K562 (cell line): ENCODE measurements at regions not wholly inside any gene's neighbourhood (a gene's known extent, or its start where the extent isn't known, plus 50 kb on each side); places are given as distances from the start of the nearest gene placed in this dataset.

Source experiments
- ATAC-seq: fragments of 200-7000 bp; cut with Tn5 transposase; 3 replicates; pipeline ENCODE4 v1.9.1; 2020; ENCODE audit warnings: moderate library complexity
- BruUV-seq: library from RNA; stranded (reverse); fragments of 400-500 nt; replicated peaks from 2 replicates; lab custom pipeline; 2021; lab: Mats Ljungman, UMichigan
- CTCF ChIA-PET: fragments of 300-600 bp; formaldehyde crosslinking; extraction: SDS; loops from one replicate; lab custom pipeline; 2021; ENCODE audit warnings: low intra/inter-chr PET ratio; lab: Yijun Ruan, JAX
- POLR2A ChIA-PET: fragments of 300-600, 350-650 bp; sonication (Branson Sonifier 250); formaldehyde crosslinking; extraction: SDS; loops from one replicate; lab custom pipeline; 2021; ENCODE audit warnings: antibody characterized with exemption, inconsistent platforms; lab: Yijun Ruan, JAX
- DNase-seq, 4 experiments: peaks; one replicate each; pipeline versions ENCODE4 v3.0.0 to v3.0.0-alpha.2; 2011 to 2018; ENCODE audit warnings: low spot score in 3 of 4, mixed read lengths in 3 of 4; ENCODE audit errors: extremely low read depth in 1 of 4
- FAIRE-seq: peaks from 2 replicates; lab custom pipeline; 2011; peaks lifted over from hg19 to GRCh38; lab: Jason Lieb, UNC
- H2AFZ ChIP-seq: 2 replicates; pipeline ENCODE4 v1.6.0; 2011; ENCODE audit warnings: low read depth, low read length, control low read depth, inconsistent platforms
- H3K27ac ChIP-seq: fragments of 200-600 bp; 3 replicates; pipeline ENCODE4 v1.8.0; 2011; ENCODE audit warnings: low read depth, mild to moderate bottlenecking, control low read depth, inconsistent platforms, low read length, moderate library complexity, mixed read lengths; ENCODE audit errors: extremely low read depth
- H3K27me3 ChIP-seq, 2 experiments: fragments of 300-600 bp in 1 of 2; 2 replicates in 1 of 2; 3 replicates in 1 of 2; pipeline versions ENCODE4 v1.6.0 to v1.8.0; 2011; ENCODE audit warnings: inconsistent platforms in 2 of 2, low read length in 2 of 2, mild to moderate bottlenecking in 1 of 2, mixed read lengths in 1 of 2, moderate library complexity in 1 of 2; ENCODE audit not compliant: control insufficient read depth in 2 of 2, insufficient read depth in 2 of 2
- H3K36me3 ChIP-seq: fragments of 300-600 bp; 3 replicates; pipeline ENCODE4 v1.8.0; 2011; ENCODE audit warnings: mild to moderate bottlenecking, low read length, inconsistent platforms; ENCODE audit not compliant: control insufficient read depth, insufficient read depth
- H3K4me1 ChIP-seq, 2 experiments: fragments of 200-600 bp in 1 of 2; replicated peaks in 1 of 2; 2 replicates in 1 of 2; 3 replicates in 1 of 2; pipeline versions ENCODE4 v1.5.1 to v1.8.0; 2011; ENCODE audit warnings: inconsistent platforms in 2 of 2, low read length in 2 of 2, mild to moderate bottlenecking in 1 of 2, mixed read lengths in 1 of 2, moderate library complexity in 1 of 2; ENCODE audit not compliant: control insufficient read depth in 2 of 2, insufficient read depth in 2 of 2
- H3K4me2 ChIP-seq: 2 replicates; pipeline ENCODE4 v1.6.1; 2011; ENCODE audit warnings: low read length, control low read depth, inconsistent platforms, mixed read lengths; ENCODE audit not compliant: insufficient read depth
- H3K4me3 ChIP-seq: fragments of 200-600 bp; sonication (generic), shearing (Covaris generic); 2 replicates; pipeline ENCODE4 v1.5.1; 2016; ENCODE audit warnings: control low read depth, inconsistent platforms
- H3K79me2 ChIP-seq: fragments of 200-600 bp; 3 replicates; pipeline ENCODE4 v1.8.0; 2011; ENCODE audit warnings: low read length, inconsistent platforms; ENCODE audit not compliant: control insufficient read depth, insufficient read depth
- H3K9ac ChIP-seq, 2 experiments: 2 replicates each; pipeline versions ENCODE4 v1.6.0 to v1.6.1; 2011; ENCODE audit warnings: low read depth in 2 of 2, low read length in 2 of 2, control low read depth in 1 of 2, inconsistent platforms in 1 of 2, mild to moderate bottlenecking in 1 of 2, mixed read lengths in 1 of 2; ENCODE audit not compliant: insufficient read depth in 1 of 2
- H3K9me1 ChIP-seq: one replicate; pipeline ENCODE4 v1.6.0; 2011; ENCODE audit warnings: inconsistent platforms, mild to moderate bottlenecking, low read length, moderate library complexity; ENCODE audit not compliant: control insufficient read depth, insufficient read depth
- H3K9me3 ChIP-seq: replicated peaks from 2 replicates; pipeline ENCODE4 v1.5.1; 2011; ENCODE audit warnings: low read depth, low read length, inconsistent platforms; ENCODE audit not compliant: control insufficient read depth, insufficient read depth
- H4K20me1 ChIP-seq: replicated peaks from 2 replicates; pipeline ENCODE4 v1.6.1; 2011; ENCODE audit warnings: low read length, inconsistent platforms, mixed read lengths; ENCODE audit not compliant: control insufficient read depth, insufficient read depth
- HNRNPH1 ChIP-seq: fragments of 200-400 bp; formaldehyde crosslinking; optimal IDR thresholded peaks from 2 replicates; pipeline ENCODE3; 2017; ENCODE audit warnings: low read depth, mild to moderate bottlenecking, low read length, moderate library complexity
- PBX2 ChIP-seq, 2 experiments: IDR thresholded peaks in 1 of 2; conservative IDR thresholded peaks in 1 of 2; 2 replicates each; pipeline ENCODE4 v1.6.1; 2016; ENCODE audit warnings: low read depth in 2 of 2, mild to moderate bottlenecking in 1 of 2, missing compliant biosample characterization in 1 of 2, missing genetic modification characterization in 1 of 2, moderate library complexity in 1 of 2
- SIN3A ChIP-seq, 2 experiments: fragments of 150-350 bp in 1 of 2; IDR thresholded peaks; 2 replicates each; pipeline ENCODE4 v1.6.1; 2011 to 2016; ENCODE audit warnings: borderline replicate concordance in 2 of 2, low read depth in 2 of 2, low read length in 2 of 2, mild to moderate bottlenecking in 2 of 2, moderate library complexity in 2 of 2; ENCODE audit not compliant: control insufficient read depth in 1 of 2
- SRF ChIP-seq, 2 experiments: fragments of 250-450, 450-650 bp in 1 of 2; sonication (Bioruptor Pico) in 1 of 2; sonication (generic) in 1 of 2; formaldehyde crosslinking; IDR thresholded peaks; 2 replicates each; pipeline versions ENCODE4 v1.5.0 to v1.5.1; 2020 to 2022; ENCODE audit warnings: mild to moderate bottlenecking in 1 of 2, missing genetic modification reagents in 1 of 2
- TAF1 ChIP-seq: IDR thresholded peaks from 2 replicates; pipeline ENCODE4 v1.6.1; 2011; ENCODE audit warnings: mild to moderate bottlenecking, low read length, moderate library complexity; ENCODE audit not compliant: insufficient read depth, control insufficient read depth, severe bottlenecking; ENCODE audit errors: extremely low read depth
- ZNF511 ChIP-seq: sonication (generic); formaldehyde crosslinking; IDR thresholded peaks from 2 replicates; pipeline ENCODE4 v1.8.0; 2022; ENCODE audit warnings: mild to moderate bottlenecking, missing genetic modification reagents
- WGBS: fragments of 100-300 bp; shearing (Covaris generic); methylation state at CpG from one replicate; pipeline ENCODE4 v1.1.6; 2016; ENCODE audit warnings: low coverage, mixed read lengths; ENCODE audit not compliant: insufficient coverage; ENCODE audit errors: missing lambda C conversion rate; 5-methylcytosine and 5-hydroxymethylcytosine counted together
- in situ Hi-C: fragments of 300-500 bp; cut with MboI; formaldehyde crosslinking; loops from 4 replicates; pipeline ENCODE4 v1.15.0; 2018; ENCODE audit warnings: inconsistent platforms, mixed read lengths
- intact Hi-C: fragments of 100-400 bp; cut with micrococcal nuclease; formaldehyde crosslinking; loops from 2 replicates; pipeline ENCODE4 v1.14.2; 2022

GRCh38 chr16:62927122-62927521 lies 890.9 kb upstream of the CDH8 start:
- no peak for TF ChIP-seq PBX2 (CRISPR knock-in tag; IDR thresholded peaks at IDR 0.05; ENCODE audit: low read depth)
- TF ChIP-seq PBX2 (tag; conservative IDR thresholded peaks at IDR 0.05; ENCODE audit: low read depth) = no peak
- TF ChIP-seq SIN3A (IDR thresholded peaks at IDR 0.05; ENCODE audit: borderline replicate concordance in 2 of 2, control insufficient read depth in 1 of 2, low read depth in 2 of 2, low read length in 2 of 2) = no peak
- TF ChIP-seq ZNF511 = no peak
- no peak for TF ChIP-seq SRF (CRISPR knock-in tag; IDR thresholded peaks at IDR 0.05)
- TF ChIP-seq TAF1 = no peak
- TF ChIP-seq HNRNPH1 = no peak
- H3K4me1 ChIP-seq = no peaks in the 10 kb centered on the region
- POLR2A ChIA-PET = no interaction called here
- no peak overlapping the region for H2AFZ ChIP-seq
- BruUV-seq = no TSS peak
- no peaks in the 10 kb centered on the region for H3K27me3 ChIP-seq
- H3K9ac ChIP-seq = no peak overlapping the region
- no peaks in the 10 kb centered on the region for H4K20me1 ChIP-seq
- no peak for ATAC-seq
- no peak overlapping the region for H3K27ac ChIP-seq
- H3K9me3 ChIP-seq = no peaks in the 10 kb centered on the region; the same call in 1 of the 2 replicates
- H3K9me1 ChIP-seq = no peaks in the 10 kb centered on the region
- no peaks in the 10 kb centered on the region for H3K36me3 ChIP-seq
- CTCF ChIA-PET = no interaction called here
- intact Hi-C loops (no loop called here), in situ Hi-C loops (no loop called here)
- H3K79me2 ChIP-seq = no peaks in the 10 kb centered on the region
- no peak for DNase-seq
- H3K4me3 ChIP-seq = no peak overlapping the region
- H3K4me2 ChIP-seq = no peak overlapping the region
- 0% methylated on average over 2 of the region's 2 CpGs for WGBS
- FAIRE-seq = no peak
